ENCODE measurements at regions not wholly inside any gene's neighbourhood (a gene's known extent, or its start where the extent isn't known, plus 50 kb on each side); places are given as distances from the start of the nearest gene placed in this dataset.

GRCh38 chr3:72287956-72288355 lies 503.0 kb upstream of the PROK2 start (continued):
- no peak for TF ChIP-seq CHD7 (IDR thresholded peaks at IDR 0.05; ENCODE audit: insufficient replicate concordance, low read length)

Measured in H1 (cell line).